ENCODE measurements at regions not wholly inside any gene's neighbourhood (a gene's known extent, or its start where the extent isn't known, plus 50 kb on each side); places are given as distances from the start of the nearest gene placed in this dataset.

DNA sequence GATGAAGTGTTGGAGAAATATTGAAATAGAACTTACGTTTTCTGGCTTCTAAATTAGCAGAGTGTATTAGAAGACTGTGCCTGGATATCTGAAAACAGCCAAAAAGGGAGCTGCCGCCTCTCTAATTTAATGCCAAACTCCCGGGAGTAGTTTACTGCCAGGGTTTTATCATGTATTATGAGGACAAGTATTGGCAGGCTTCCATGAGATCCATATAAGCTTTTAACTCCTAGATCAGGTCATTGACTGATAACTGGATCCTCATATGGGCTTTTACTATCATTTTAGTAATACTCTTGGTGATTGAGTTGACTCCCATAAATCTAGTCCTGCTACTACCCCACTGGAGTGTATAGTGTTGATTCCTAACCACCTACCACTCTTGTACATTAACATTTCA lies 178.4 kb upstream of the CXADR start:
- DNase-seq (ENCODE audit: extremely low read depth, low read depth, low spot score): no peak

DNA sequence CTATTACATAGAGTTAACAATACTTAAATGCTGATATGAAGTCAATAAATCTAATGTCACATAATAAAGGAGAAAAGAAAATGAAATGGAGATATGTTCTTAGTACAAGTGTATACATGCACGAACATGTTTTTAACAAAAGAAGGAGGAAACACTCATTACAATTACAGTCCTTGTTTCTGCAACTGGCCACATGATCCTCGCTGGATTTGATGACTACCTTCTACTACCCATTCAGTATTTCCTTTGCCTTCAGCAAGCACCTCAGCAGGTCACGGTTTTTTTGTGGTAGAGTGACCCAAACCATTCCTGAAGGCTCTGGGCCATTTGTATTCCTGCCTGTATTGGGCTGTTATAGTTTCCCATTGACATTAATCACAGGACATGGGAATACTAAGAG lies 172.8 kb upstream of the CXADR start:
- DNase-seq (ENCODE audit: extremely low read depth, low read depth, low spot score): no peak

DNA sequence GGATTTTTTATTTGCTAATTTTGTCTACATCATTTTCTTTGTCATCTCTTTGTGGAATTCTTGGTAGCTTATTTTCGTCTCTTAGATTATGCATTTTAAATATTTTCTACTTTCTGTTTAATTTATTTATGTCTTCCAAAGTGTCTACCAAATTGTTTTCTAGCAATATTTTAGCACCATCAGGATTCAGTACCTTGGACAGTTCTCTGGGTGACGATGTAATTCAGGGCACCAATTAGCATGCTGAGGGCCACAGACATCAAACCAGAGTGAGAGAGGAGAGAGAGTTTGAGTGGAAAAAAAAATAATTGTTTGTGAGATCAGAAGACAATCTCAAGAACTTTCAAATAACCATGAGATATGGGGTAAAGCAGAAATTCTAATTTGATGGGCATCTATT lies 169.8 kb upstream of the CXADR start:
- DNase-seq (ENCODE audit: extremely low read depth, low read depth, low spot score): peak; percentile 16

DNA sequence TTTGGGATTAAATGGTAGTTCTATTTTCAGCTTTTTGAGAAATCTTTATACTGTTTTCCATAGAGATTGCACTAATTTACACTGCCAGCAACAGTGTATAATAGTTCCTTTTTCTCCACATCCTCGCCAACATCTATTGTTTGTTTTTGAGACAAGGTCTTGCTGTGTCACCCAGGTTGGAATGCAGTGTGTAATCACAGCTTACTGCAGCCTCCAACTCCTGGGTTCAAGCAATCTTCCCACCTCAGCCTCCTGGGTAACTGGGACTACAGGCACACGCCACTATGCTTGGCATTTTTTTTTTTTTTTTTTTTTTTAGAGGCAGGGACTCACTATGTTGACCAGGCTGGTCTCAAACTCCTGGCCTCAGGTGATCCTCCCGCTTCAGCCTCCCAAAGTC lies 164.5 kb upstream of the CXADR start:
- DNase-seq (ENCODE audit: extremely low read depth, low read depth, low spot score): no peak

DNA sequence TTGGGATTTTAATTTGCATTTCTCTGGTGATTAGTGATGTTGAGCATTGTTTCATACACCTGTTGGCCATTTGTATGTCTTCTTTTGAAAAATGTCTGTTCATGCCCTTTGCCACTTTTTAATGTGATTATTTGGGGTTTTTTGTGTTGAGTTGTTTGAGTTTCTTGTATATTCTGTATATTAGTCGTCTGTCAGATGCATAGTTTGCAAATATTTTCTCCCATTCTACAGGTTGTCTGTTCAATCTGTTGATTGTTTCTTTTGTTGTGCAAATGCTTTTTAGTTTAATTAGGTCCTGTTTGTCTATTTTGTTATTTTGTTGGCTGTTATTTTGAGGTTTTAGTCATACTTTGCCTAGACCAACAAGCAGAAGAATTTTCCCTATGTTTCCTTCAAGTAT lies 164.0 kb upstream of the CXADR start:
- no peak for DNase-seq (ENCODE audit: extremely low read depth, low read depth, low spot score)

DNA sequence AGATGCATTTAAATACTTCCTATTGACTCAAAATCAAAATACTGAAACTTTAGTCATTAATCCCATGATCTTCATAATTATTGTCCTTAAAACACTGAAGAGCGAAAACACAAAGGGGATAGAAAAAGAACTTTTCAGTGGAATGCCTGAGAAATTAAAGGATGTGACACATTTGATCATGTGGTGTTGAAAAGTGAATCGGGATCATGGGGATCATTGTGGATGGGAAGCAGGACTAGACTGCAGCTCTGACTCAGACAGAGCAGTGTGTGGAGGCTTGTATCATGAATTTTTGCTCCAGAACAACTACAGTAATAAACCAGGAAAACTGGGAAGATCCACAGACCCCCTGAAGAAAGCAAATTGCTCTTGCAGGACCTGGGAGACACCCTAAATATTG lies 161.1 kb upstream of the CXADR start:
- no peak for DNase-seq (ENCODE audit: extremely low read depth, low read depth, low spot score)

DNA sequence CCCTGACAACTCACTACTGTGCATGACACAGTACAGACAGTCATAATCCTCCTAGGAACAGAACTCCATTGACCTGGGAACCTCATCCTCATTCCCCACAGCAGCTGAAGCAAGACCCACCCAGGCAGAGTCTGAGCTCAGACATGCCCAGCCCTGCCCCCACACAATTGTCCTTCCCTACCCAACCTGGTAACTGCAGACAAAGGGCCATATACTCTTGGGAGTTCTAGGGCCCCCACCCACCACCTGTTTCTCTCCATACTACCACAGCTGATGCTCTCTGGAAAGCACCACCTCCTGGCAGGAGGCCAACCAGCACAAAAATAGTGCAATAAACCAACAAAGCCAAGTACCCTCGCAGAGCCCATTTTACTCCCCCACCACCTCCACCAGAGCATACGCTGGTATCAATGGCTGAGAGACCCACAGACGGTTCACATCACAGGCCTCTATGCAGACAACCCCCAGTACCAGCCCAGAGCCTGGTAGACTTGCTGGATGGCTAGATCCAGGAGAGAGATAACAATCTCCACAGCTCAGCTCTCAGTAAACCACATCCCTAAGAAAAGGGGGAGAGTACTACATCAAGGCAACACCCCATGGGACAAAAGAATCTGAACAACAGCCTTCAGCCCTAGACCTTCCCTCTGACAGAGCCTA lies 159.7 kb upstream of the CXADR start:
- no peak for DNase-seq (ENCODE audit: extremely low read depth, low read depth, low spot score)

DNA sequence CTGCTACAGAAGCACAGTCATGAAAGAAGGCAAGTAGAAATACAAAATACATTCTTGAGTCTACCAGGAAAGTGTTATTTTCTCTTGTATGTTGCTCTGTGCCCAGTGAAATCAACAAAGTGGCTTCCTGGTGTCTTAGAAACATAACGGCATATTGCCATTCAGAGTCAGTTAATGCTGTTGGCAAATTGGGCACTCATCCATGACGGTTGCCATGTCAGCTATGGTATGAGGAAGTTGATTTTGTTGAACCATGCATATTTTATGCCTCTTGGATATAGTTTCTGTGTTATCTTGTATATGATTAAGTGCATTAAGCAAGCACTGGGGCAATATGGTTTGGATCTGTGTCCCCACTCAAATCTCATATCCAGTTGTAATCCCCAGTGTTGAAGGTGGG lies 153.1 kb upstream of the CXADR start:
- no peak for DNase-seq (ENCODE audit: extremely low read depth, low read depth, low spot score)

DNA sequence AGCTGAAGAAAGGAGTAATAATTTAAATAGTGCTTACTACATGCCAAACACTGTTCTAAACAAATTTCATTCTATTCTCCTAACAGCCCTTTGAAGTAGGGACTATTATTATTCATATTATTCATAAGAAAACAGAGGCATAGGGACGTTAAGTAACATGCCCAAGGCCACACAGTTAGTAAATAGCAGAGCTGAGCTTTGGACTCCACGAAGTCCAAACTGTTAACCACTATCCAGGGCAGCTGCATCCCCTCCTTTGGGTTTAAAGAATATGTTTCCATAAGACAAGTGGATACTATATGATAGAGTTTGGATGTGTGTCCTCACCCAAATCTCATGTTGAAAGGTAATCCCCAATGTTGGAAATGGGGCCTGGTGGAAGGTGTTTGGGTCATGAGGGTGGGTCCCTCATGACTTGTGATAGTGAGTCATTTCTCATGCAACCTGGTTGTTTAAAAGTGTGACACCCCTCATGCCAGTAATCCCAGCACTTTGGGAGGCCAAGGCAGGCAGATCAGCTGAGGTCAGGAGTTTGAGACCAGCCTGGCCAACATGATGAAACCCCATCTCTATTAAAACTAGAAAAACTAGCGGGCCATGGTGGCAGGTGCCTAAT lies 144.0 kb upstream of the CXADR start:
- DNase-seq (ENCODE audit: extremely low read depth, low read depth, low spot score): no peak

DNA sequence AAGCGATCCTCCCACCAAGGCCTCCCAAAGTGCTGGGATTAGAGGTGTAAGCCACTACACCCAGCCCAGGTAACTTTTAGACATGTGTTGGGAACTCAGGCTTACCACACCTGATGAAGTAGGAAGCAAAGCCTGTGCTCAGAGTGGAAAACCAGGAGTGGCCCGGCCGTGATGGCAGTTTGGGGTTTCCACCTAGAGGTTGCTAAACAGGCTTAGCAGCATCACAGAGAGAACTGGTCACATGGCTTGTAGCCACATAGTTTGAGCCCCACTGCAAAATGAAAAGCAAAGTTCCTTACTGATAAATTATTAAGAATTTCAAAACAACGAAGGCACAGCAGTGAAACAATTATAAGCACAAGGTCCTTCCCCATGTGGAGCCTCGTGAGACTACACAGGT lies 142.6 kb upstream of the CXADR start:
- no peak for DNase-seq (ENCODE audit: extremely low read depth, low read depth, low spot score)

DNA sequence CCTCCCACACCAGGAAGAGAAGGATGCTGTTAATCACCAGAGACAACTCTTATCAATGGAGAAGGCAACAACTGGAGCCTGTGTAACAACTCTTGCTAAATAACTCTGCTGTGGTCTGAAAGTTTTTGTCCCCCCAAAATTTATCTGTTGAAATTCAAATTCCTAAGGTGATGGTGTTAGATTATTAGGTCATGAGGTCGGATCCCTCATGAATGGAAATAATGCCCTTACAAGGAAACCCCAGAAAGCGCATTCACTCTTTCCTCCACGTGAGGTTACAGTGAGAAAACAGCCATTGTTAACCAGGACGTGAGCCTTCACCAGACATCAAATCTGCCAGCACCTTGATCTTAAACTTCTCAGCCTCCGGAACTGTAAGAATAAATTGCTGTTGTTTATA lies 141.9 kb upstream of the CXADR start:
- DNase-seq (ENCODE audit: extremely low read depth, low read depth, low spot score): no peak

DNA sequence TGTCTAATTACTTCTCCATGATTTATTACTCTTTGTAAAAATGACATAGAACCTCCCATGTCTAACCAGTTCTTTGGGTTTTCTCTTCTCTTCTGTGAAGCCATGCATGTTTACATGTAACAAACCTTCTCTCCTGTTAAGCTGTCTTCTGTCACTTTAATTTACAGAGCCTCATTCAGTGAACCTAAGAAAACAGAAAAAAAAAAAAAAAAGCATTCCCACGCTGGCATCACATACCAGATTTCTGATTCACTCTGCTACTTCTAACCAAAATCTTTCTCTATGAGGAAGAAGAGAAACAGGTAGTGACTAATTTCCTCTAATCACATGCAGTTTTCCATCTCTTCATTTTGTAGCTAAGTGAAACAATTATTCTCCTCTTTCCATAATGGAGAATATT lies 141.4 kb upstream of the CXADR start:
- DNase-seq (ENCODE audit: extremely low read depth, low read depth, low spot score): no peak

DNA sequence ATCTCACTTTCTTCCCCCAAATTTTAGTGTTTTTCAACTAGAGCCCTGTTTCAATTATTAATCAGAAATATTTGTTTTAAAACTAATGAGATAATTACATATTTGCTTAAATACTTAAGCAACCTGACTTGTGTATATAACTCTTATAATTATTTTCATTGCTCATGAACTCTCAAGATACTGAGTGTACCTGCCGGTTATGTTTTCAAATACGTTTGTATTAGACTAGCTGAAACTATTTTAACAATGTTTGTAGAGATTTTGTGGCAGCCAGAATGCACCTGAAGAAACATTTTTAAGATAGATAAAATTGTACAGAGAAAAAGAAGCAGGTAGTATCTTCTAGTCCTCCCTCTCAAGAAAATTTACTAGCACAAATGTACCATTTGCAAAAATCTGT lies 140.6 kb upstream of the CXADR start:
- DNase-seq (ENCODE audit: extremely low read depth, low read depth, low spot score): no peak

DNA sequence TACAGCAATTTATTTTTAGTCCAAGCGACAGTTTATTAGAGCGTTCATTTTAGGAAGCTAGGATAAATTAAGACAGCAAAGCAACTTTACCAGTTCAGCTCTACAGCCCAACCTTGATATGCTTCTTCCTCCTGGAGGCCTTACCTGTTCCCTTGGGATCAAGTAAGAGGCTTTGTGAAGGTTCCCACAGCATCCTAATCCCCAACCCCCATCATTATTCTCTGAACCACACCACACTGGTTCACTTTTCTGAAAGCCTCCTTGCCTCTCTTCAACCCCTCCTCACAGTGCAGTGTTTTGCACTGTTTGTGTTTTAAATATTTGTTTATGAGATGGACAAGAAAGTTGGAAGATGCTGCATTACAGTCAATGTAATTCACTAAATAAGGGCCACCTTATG lies 126.3 kb upstream of the CXADR start:
- DNase-seq (ENCODE audit: extremely low read depth, low read depth, low spot score): no peak

DNA sequence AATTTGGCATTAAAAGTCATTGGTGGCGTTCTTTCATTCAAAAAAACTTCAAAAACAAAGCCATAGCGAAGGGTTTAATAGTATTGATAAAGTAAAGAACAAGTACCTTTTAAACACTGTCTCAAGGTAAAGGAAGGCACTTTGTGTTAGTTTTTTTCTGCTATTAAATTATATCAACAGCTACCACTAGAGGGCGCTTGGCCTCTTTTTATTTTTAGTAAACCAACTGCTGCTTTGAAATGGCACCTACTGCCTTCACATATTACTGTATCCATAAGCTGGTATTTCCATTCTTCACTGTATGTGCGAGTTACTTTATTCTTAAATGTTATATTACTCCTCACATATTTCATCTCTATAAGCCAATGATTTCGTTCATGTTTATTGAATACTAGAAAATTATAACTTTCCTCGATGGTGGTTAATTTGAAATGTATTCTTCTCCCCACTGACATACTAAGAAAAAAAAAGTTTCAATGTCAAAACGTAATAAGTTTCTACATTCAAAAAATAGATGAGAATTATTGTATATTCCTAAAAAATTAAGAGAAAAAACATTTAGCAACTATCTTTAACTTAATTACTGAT lies 125.7 kb upstream of the CXADR start:
- DNase-seq (ENCODE audit: extremely low read depth, low read depth, low spot score): peak; percentile 58

DNA sequence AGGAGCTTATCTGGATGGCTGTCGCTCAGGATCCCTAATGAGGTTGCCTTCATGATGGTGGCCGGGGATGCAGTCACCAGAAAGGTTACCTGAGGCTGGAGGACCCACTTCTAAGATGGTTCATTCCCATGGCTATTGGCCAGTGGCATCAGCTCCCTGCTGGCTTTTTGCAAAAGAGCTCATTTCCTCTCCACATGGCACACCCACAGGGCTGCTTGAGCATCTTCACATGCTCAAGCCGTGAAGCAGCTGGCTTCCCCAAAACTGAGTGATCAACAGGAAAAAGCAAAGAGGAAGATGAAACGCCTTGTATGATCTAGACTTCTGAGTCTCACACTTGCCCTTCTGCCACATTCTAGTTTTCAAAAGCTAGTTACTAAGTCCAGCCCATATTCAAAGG lies 124.6 kb upstream of the CXADR start:
- DNase-seq (ENCODE audit: extremely low read depth, low read depth, low spot score): no peak

DNA sequence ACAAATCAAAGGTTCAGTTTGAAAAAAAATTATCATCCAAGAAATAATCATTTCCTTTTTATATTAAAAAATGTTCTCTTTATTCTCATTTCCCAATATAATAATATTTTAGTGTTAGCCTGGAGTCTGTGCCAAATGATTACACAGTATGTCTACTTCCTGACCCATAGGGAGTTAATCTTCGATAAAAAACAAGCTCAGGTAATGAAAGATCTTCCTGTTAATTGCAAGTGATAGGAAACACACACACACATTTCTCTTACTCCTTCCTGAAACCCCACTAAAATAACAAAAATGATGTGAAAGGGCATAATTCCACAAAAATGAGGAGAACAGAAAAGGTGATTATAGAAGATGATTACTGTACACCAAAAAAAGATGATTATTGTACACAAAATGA lies 123.5 kb upstream of the CXADR start:
- DNase-seq (ENCODE audit: extremely low read depth, low read depth, low spot score): no peak

DNA sequence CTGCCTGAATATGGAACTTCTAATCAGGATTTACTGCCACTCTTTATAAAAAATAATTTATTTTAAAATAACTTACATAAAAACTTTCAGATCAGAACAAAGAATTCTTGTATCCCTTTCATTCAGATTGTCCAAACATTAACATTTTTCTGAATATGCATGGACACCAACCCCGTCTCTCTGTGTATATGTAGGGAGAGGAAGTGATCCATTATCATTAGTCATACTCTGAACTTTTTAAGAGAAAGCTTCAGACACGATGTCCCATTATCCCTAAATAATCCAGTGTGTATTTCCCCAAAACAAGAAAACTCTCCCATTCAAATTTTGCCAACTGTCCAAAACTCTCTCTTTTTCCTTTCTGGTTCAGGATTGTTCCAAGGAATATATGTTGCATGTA lies 122.3 kb upstream of the CXADR start:
- no peak for DNase-seq (ENCODE audit: extremely low read depth, low read depth, low spot score)

DNA sequence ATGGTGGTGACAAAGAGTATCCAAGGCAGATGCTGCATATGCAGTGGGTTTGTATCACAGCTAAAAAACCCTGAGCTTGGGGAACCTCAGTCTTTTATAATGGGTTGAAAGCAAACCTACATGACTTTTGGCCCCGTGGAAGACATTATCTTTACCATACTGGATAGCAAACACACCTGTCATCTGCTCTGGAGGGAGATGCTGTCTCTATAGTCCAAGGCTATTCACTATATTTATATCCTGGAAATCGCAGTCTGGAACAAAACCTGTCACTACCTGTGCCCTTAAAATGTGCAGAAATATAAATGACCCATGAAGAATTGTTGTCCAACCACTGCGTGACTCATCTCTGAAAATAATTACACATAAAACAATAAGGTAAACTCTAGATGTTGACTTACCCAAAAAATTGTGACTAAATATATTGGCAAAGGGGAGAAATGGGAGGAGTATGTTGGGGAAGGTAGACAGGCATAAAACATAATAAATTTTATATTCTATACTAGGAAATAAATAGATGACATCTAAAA lies 121.0 kb upstream of the CXADR start:
- no peak for DNase-seq (ENCODE audit: extremely low read depth, low read depth, low spot score)

DNA sequence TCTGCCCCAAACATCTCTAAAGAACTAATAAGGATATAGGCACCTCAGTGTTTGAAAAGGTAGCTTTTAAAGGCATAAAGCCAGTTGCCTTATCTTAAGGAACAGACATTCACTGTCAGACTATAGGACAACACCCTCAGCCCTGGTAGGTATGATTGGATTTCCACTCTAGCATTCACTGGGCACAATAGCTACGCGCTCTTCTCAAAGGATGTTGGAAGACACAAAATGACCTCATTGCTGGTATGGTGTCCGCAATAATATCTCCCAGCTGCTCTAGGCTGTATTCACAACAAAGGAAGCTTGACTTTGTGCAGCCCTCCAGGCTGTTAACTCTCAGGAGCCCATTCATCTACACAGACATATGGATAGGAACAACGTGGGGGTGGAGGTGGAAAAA lies 119.4 kb upstream of the CXADR start:
- no peak for DNase-seq (ENCODE audit: extremely low read depth, low read depth, low spot score)

DNA sequence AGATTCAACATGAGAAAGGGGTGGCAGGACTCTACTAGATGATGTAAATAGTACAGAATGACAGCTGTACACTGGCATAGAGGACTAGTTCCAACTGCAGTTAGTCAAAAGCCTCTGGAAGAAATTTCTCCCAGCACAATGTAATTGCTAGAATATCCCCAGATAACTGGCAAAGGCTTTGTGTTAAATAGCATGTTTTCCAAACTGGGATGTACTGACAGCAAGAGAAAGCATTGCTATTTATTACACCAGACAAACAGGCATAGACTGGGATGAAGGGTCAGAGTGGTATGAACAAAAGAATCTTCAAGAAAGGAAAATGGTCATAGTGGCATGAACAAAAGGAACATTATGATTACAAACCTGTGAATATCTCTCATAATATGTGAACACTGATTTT lies 115.9 kb upstream of the CXADR start:
- no peak for DNase-seq (ENCODE audit: extremely low read depth, low read depth, low spot score)

DNA sequence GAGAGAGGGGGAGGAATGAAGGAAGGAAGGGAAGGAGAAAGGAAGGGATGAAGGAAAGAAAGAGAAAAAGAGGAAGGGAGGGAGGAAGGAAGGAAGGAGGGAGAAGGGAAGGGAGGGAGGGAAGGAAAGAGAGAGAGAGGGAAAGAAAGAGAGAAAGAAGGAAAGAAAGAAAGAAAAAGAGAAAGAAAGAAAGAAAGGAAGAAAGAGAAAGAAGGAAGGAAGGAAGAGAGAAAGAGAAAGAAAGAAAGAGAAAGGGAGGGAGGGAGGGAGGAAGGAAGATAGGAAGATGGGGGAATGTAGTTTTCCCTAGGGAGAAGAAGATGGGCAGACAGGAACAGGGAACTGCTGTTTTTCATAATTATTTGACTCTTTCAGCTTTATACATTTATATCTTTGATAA lies 115.1 kb upstream of the CXADR start:
- no peak for DNase-seq (ENCODE audit: extremely low read depth, low read depth, low spot score)
